NCI-H2196 treated with DMSO at 0.1 percent for 48 hours (cell line): ENCODE measurements at regions not wholly inside any gene's neighbourhood (a gene's known extent, or its start where the extent isn't known, plus 50 kb on each side); places are given as distances from the start of the nearest gene placed in this dataset.

ENCODE experiments used
- DNase-seq: peaks from one replicate; lab custom pipeline; 2025; ENCODE audit not compliant: unreplicated experiment; lab: John Stamatoyannopoulos, UW

GRCh38 chr4:74640111-74640903, 154.0 kb downstream of the BTC start:
- DNase-seq, result no peak

GRCh38 chr4:74642006-74642405, 152.3 kb downstream of the BTC start:
- no peak for DNase-seq

GRCh38 chr4:74649193-74649592, 145.1 kb downstream of the BTC start:
- no peak for DNase-seq

- no peak for DNase-seq
Observed at GRCh38 chr4:74651198-74651597, 143.1 kb downstream of the BTC start.

GRCh38 chr4:74653331-74654229, 140.7 kb downstream of the BTC start:
- DNase-seq, result no peak

GRCh38 chr4:74654230-74654681, 140.1 kb downstream of the BTC start:
- DNase-seq, result no peak

GRCh38 chr4:74656596-74656995, 137.7 kb downstream of the BTC start:
- no peak for DNase-seq

GRCh38 chr4:74658116-74658515, 136.2 kb downstream of the BTC start:
- no peak for DNase-seq

GRCh38 chr4:74659576-74660411, 134.5 kb downstream of the BTC start:
- DNase-seq, result no peak

- DNase-seq, result no peak
Observed at GRCh38 chr4:74660866-74661265, 133.5 kb downstream of the BTC start.

- DNase-seq, result no peak
Observed at GRCh38 chr4:74661427-74662201, 132.7 kb downstream of the BTC start.

- DNase-seq, result no peak
Observed at GRCh38 chr4:74663631-74664030, 130.7 kb downstream of the BTC start.

- DNase-seq, result no peak
Observed at GRCh38 chr4:74665346-74665745, 129.0 kb downstream of the BTC start.

GRCh38 chr4:74665876-74666275, 128.4 kb downstream of the BTC start:
- DNase-seq, result no peak

GRCh38 chr4:74667438-74667837, 126.9 kb downstream of the BTC start:
- no peak for DNase-seq

- DNase-seq, result no peak
Observed at GRCh38 chr4:74667944-74668343, 126.4 kb downstream of the BTC start.

GRCh38 chr4:74669702-74670101, 124.6 kb downstream of the BTC start:
- DNase-seq, result no peak

GRCh38 chr4:74670583-74670982, 123.7 kb downstream of the BTC start:
- no peak for DNase-seq

- no peak for DNase-seq
Observed at GRCh38 chr4:74671080-74671698, 123.1 kb downstream of the BTC start.

- DNase-seq, result no peak
Observed at GRCh38 chr4:74674750-74675149, 119.6 kb downstream of the BTC start.
